ENCODE measurements at regions not wholly inside any gene's neighbourhood (a gene's known extent, or its start where the extent isn't known, plus 50 kb on each side); places are given as distances from the start of the nearest gene placed in this dataset.

DNA sequence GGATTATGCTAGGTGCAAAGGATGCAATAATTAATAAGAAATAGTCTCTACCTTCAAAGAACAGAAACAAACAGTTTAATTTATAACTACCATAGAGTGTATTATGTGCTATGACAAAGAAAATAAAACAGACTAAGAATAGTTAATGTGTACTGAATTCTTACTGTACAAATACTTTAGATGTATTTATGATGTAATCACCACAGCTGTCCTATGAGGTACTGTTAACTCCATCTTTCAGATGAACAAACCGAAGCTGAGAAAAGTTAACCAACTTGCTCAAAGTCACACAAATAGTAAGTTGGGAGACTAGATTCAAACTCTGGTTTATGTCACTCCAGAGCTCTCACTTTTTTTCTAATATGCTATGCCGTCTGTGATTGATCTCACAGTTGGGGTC lies 77.0 kb upstream of the FGGY start:
- FAIRE-seq (no peak), DNase-seq (ENCODE audit: low read depth, low spot score) (no peak)
- H3K9me1 ChIP-seq (ENCODE audit: control insufficient read depth, extremely low read depth, insufficient read depth, low read length), result no peaks in the 10 kb centered on the region
- H3K79me2 ChIP-seq (ENCODE audit: control insufficient read depth, insufficient read depth, low read length), result no peaks in the 10 kb centered on the region
- no peak overlapping the region for H2AFZ ChIP-seq (ENCODE audit: control insufficient read depth, low read length)
- H3K27me3 ChIP-seq (ENCODE audit: control insufficient read depth, extremely low read depth, insufficient read depth, low read length), result no peaks in the 10 kb centered on the region
- no peaks in the 10 kb centered on the region for H3K36me3 ChIP-seq (ENCODE audit: control insufficient read depth in 2 of 2, extremely low read depth in 1 of 2, insufficient read depth in 2 of 2, low read length in 2 of 2)
- H3K9me3 ChIP-seq (ENCODE audit: control insufficient read depth, low read depth, low read length), result no peaks in the 10 kb centered on the region
- no peak overlapping the region for H3K4me2 ChIP-seq (ENCODE audit: control insufficient read depth, extremely low read depth, insufficient read depth, low read depth, low read length)
- no peak overlapping the region for H3K4me3 ChIP-seq (ENCODE audit: control insufficient read depth in 2 of 3, extremely low read depth in 1 of 3, insufficient read depth in 2 of 3, low read depth in 1 of 3, low read length in 3 of 3)
- H3K9ac ChIP-seq (ENCODE audit: control insufficient read depth, extremely low read depth, insufficient read depth, low read length), result no peak overlapping the region
- H4K20me1 ChIP-seq (ENCODE audit: control insufficient read depth, extremely low read depth, insufficient read depth, low read length), result no peaks in the 10 kb centered on the region
- no peak for TF ChIP-seq EZH2 (IDR thresholded peaks at IDR 0.05; ENCODE audit: low read length)
- no peak for TF ChIP-seq CTCF (optimal IDR thresholded peaks at IDR 0.05 in 1 of 3, IDR thresholded peaks at IDR 0.05 in 1 of 3, conservative IDR thresholded peaks at IDR 0.05 in 1 of 3; ENCODE audit: extremely low read depth in 1 of 3, insufficient read depth in 2 of 3, low read length in 3 of 3)
- H3K4me1 ChIP-seq (ENCODE audit: control insufficient read depth, extremely low read depth, insufficient read depth, low read length), result no peaks in the 10 kb centered on the region
- H3K27ac ChIP-seq (ENCODE audit: control insufficient read depth, insufficient read depth, low read length), result no peak overlapping the region
- dilution Hi-C loops (cut with MboI; ENCODE audit: extremely low pct_ligation_motif_present, low sequenced_read_pairs), result no loop called here

GRCh38 chr1:59220356-59220755 lies 76.5 kb upstream of the FGGY start:
- no peak for TF ChIP-seq EZH2 (IDR thresholded peaks at IDR 0.05; ENCODE audit: low read length)
- TF ChIP-seq CTCF (optimal IDR thresholded peaks at IDR 0.05 in 1 of 3, IDR thresholded peaks at IDR 0.05 in 1 of 3, conservative IDR thresholded peaks at IDR 0.05 in 1 of 3; ENCODE audit: extremely low read depth in 1 of 3, insufficient read depth in 2 of 3, low read length in 3 of 3), result no peak
- H3K4me1 ChIP-seq (ENCODE audit: control insufficient read depth, extremely low read depth, insufficient read depth, low read length), result no peaks in the 10 kb centered on the region
- H3K4me3 ChIP-seq (ENCODE audit: control insufficient read depth in 2 of 3, extremely low read depth in 1 of 3, insufficient read depth in 2 of 3, low read depth in 1 of 3, low read length in 3 of 3), result no peak overlapping the region
- no peak overlapping the region for H3K4me2 ChIP-seq (ENCODE audit: control insufficient read depth, extremely low read depth, insufficient read depth, low read depth, low read length)
- H3K9me1 ChIP-seq (ENCODE audit: control insufficient read depth, extremely low read depth, insufficient read depth, low read length), result no peaks in the 10 kb centered on the region
- no peaks in the 10 kb centered on the region for H3K27me3 ChIP-seq (ENCODE audit: control insufficient read depth, extremely low read depth, insufficient read depth, low read length)
- FAIRE-seq (no peak), DNase-seq (ENCODE audit: low read depth, low spot score) (no peak)
- no peak overlapping the region for H2AFZ ChIP-seq (ENCODE audit: control insufficient read depth, low read length)
- no peaks in the 10 kb centered on the region for H3K36me3 ChIP-seq (ENCODE audit: control insufficient read depth in 2 of 2, extremely low read depth in 1 of 2, insufficient read depth in 2 of 2, low read length in 2 of 2)
- no peaks in the 10 kb centered on the region for H3K9me3 ChIP-seq (ENCODE audit: control insufficient read depth, low read depth, low read length)
- H3K79me2 ChIP-seq (ENCODE audit: control insufficient read depth, insufficient read depth, low read length), result no peaks in the 10 kb centered on the region
- no peak overlapping the region for H3K27ac ChIP-seq (ENCODE audit: control insufficient read depth, insufficient read depth, low read length)
- dilution Hi-C loops (cut with MboI; ENCODE audit: extremely low pct_ligation_motif_present, low sequenced_read_pairs), result no loop called here
- H3K9ac ChIP-seq (ENCODE audit: control insufficient read depth, extremely low read depth, insufficient read depth, low read length), result no peak overlapping the region
- no peaks in the 10 kb centered on the region for H4K20me1 ChIP-seq (ENCODE audit: control insufficient read depth, extremely low read depth, insufficient read depth, low read length)
